AG20443 (cell line): ENCODE measurements at regions not wholly inside any gene's neighbourhood (a gene's known extent, or its start where the extent isn't known, plus 50 kb on each side); places are given as distances from the start of the nearest gene placed in this dataset.
"Not testable (repeated sequence)": the region's sequence is repeated elsewhere in the genome, so short reads cannot be mapped to it uniquely, and the experiment has no call there.

ENCODE experiments used
- DNase-seq: peaks from one replicate; pipeline ENCODE4 v3.0.0; 2012; ENCODE audit warnings: low spot score, mixed read lengths

GRCh38 chr15:45868109-45868691, 233.4 kb downstream of the SQOR start:
- no peak for DNase-seq

GRCh38 chr15:45869034-45869668, 234.3 kb downstream of the SQOR start:
- DNase-seq = no peak

GRCh38 chr15:45871121-45871855, 236.5 kb downstream of the SQOR start:
- DNase-seq = no peak

- DNase-seq = no peak
Observed at GRCh38 chr15:45873781-45874180, 239.0 kb downstream of the SQOR start.

GRCh38 chr15:45874566-45874965, 239.7 kb downstream of the SQOR start:
- DNase-seq = not testable (repeated sequence)

GRCh38 chr15:45884289-45884688, 249.5 kb downstream of the SQOR start:
- DNase-seq = no peak

- no peak for DNase-seq
Observed at GRCh38 chr15:45884755-45885445, 250.1 kb downstream of the SQOR start.

- no peak for DNase-seq
Observed at GRCh38 chr15:45885801-45886200, 251.0 kb downstream of the SQOR start.

GRCh38 chr15:45891766-45892165, 256.9 kb downstream of the SQOR start:
- DNase-seq = peak; percentile 16

- DNase-seq = peak; percentile 32
Observed at GRCh38 chr15:45892182-45892581, 257.4 kb downstream of the SQOR start.

- no peak for DNase-seq
Observed at GRCh38 chr15:45903283-45903682, 268.5 kb downstream of the SQOR start.

GRCh38 chr15:45904019-45904418, 269.2 kb downstream of the SQOR start:
- no peak for DNase-seq

- DNase-seq = no peak
Observed at GRCh38 chr15:45906230-45906629, 271.4 kb downstream of the SQOR start.

- DNase-seq = no peak
Observed at GRCh38 chr15:45910671-45911070, 275.8 kb downstream of the SQOR start.

- no peak for DNase-seq
Observed at GRCh38 chr15:45913451-45913850, 278.6 kb downstream of the SQOR start.

- no peak for DNase-seq
Observed at GRCh38 chr15:45914425-45914824, 279.6 kb downstream of the SQOR start.

GRCh38 chr15:45918839-45919238, 284.0 kb downstream of the SQOR start:
- no peak for DNase-seq

GRCh38 chr15:45919806-45920205, 285.0 kb downstream of the SQOR start:
- no peak for DNase-seq

GRCh38 chr15:45921376-45921775, 286.5 kb downstream of the SQOR start:
- peak; percentile 9 for DNase-seq

GRCh38 chr15:45921978-45922377, 287.1 kb downstream of the SQOR start:
- no peak for DNase-seq

- DNase-seq = no peak
Observed at GRCh38 chr15:45941367-45941766, 306.5 kb downstream of the SQOR start.

GRCh38 chr15:45943240-45943639, 308.4 kb downstream of the SQOR start:
- DNase-seq = no peak

- no peak for DNase-seq
Observed at GRCh38 chr15:45946111-45946510, 311.3 kb downstream of the SQOR start.
